PC-9 (cell line): ENCODE measurements at regions not wholly inside any gene's neighbourhood (a gene's known extent, or its start where the extent isn't known, plus 50 kb on each side); places are given as distances from the start of the nearest gene placed in this dataset.

ENCODE experiments used
- BruUV-seq: library from RNA; stranded (reverse); fragments of 400-500 nt; replicated peaks from 2 replicates; lab custom pipeline; 2021; lab: Mats Ljungman, UMichigan
- CTCF ChIA-PET: fragments of 300-600 bp; sonication (Branson Sonifier 250); formaldehyde crosslinking; loops from one replicate; lab custom pipeline; 2022; ENCODE audit warnings: antibody characterized with exemption; lab: Charles Lee
- POLR2A ChIA-PET: fragments of 300-600 bp; sonication (Branson Sonifier 250); formaldehyde crosslinking; loops from one replicate; lab custom pipeline; 2022; ENCODE audit warnings: antibody characterized with exemption; ENCODE audit not compliant: unreplicated experiment; lab: Charles Lee
- DNase-seq, 2 experiments: peaks; one replicate each; pipeline versions ENCODE4 v3.0.0 to v3.0.0-alpha.2; 2015 to 2022; ENCODE audit warnings: mixed read lengths in 1 of 2
- H2AFZ ChIP-seq: fragments of 200-600 bp; sonication (generic); 2 replicates; pipeline ENCODE4 v1.8.1; 2017; ENCODE audit warnings: antibody characterized with exemption
- H3F3A ChIP-seq: fragments of 200-600 bp; sonication (generic); 2 replicates; pipeline ENCODE4 v1.8.1; 2017; ENCODE audit warnings: antibody characterized with exemption, mild to moderate bottlenecking, low read depth; ENCODE audit not compliant: insufficient read depth
- H3K27ac ChIP-seq: fragments of 200-600 bp; sonication (generic); 2 replicates; pipeline ENCODE4 v1.6.1; 2016; ENCODE audit warnings: mixed run types
- H3K27me3 ChIP-seq: fragments of 200-600 bp; sonication (generic); 2 replicates; pipeline ENCODE4 v1.6.1; 2016; ENCODE audit warnings: low read depth, mixed run types; ENCODE audit not compliant: insufficient read depth
- H3K36me3 ChIP-seq: fragments of 200-600 bp; sonication (generic); 2 replicates; pipeline ENCODE4 v1.6.1; 2016; ENCODE audit warnings: low read depth, mixed run types
- H3K4me1 ChIP-seq: fragments of 200-600 bp; sonication (generic); replicated peaks from 2 replicates; pipeline ENCODE4 v1.6.1; 2016; ENCODE audit warnings: mixed run types; ENCODE audit not compliant: insufficient read depth
- H3K4me2 ChIP-seq: fragments of 200-600 bp; sonication (generic); 2 replicates; pipeline ENCODE4 v1.6.1; 2017; ENCODE audit warnings: mixed run types
- H3K4me3 ChIP-seq: fragments of 200-600 bp; sonication (generic); 2 replicates; pipeline ENCODE4 v1.6.1; 2016; ENCODE audit warnings: mixed run types
- H3K79me2 ChIP-seq: fragments of 200-600 bp; sonication (generic); 2 replicates; pipeline ENCODE4 v1.6.1; 2017; ENCODE audit warnings: low read depth, mixed run types
- H3K9me2 ChIP-seq: fragments of 200-600 bp; sonication (generic); 2 replicates; pipeline ENCODE4 v1.8.1; 2017; ENCODE audit warnings: mild to moderate bottlenecking; ENCODE audit not compliant: insufficient read depth
- H3K9me3 ChIP-seq: fragments of 200-600 bp; sonication (generic); 2 replicates; pipeline ENCODE4 v1.8.1; 2016; ENCODE audit warnings: low read depth; ENCODE audit not compliant: insufficient read depth
- H4K20me1 ChIP-seq: fragments of 200-600 bp; sonication (generic); 2 replicates; pipeline ENCODE4 v1.8.1; 2017; ENCODE audit not compliant: insufficient read depth
- CTCF ChIP-seq: fragments of 200-600 bp; sonication (generic); conservative IDR thresholded peaks from 2 replicates; pipeline ENCODE4 v1.6.1; 2017; ENCODE audit warnings: mixed run types, antibody characterized with exemption, mild to moderate bottlenecking, moderate library complexity
- EZH2 ChIP-seq: fragments of 200-600 bp; sonication (generic); IDR thresholded peaks from 2 replicates; pipeline ENCODE4 v1.8.0; 2017; ENCODE audit warnings: antibody characterized with exemption, low read depth
- intact Hi-C: fragments of 100-400 bp; cut with micrococcal nuclease; formaldehyde crosslinking; loops from one replicate; pipeline ENCODE4 v1.10.0; 2022; ENCODE audit not compliant: unreplicated experiment

- Histone ChIP-seq H3K4me2 (no peak overlapping the region), H3K9me2 (no peaks in the 10 kb centered on the region), H3K4me3 (no peak overlapping the region), H3F3A (peaks cover 20% of the 10 kb centered on the region; the same call in 1 of the 2 replicates), H2AFZ (no peak overlapping the region), H4K20me1 (no peaks in the 10 kb centered on the region), H3K9me3 (no peaks in the 10 kb centered on the region), H3K27me3 (peaks cover 25% of the 10 kb centered on the region), H3K27ac (no peak overlapping the region), H3K79me2 (no peaks in the 10 kb centered on the region), H3K36me3 (no peaks in the 10 kb centered on the region), H3K4me1 (peaks cover 28% of the 10 kb centered on the region)
- intact Hi-C loops: no loop called here
- no TSS peak for BruUV-seq
- no peak for DNase-seq
- TF ChIP-seq EZH2: no peak
- no peak for TF ChIP-seq CTCF
- CTCF ChIA-PET: no interaction called here
- POLR2A ChIA-PET: no interaction called here
Observed at GRCh38 chr7:156101355-156101754, 289.1 kb upstream of the SHH start.

GRCh38 chr7:156100086-156100485, 287.8 kb upstream of the SHH start:
- no TSS peak for BruUV-seq
- intact Hi-C loops: no loop called here
- no peaks in the 10 kb centered on the region for H3K9me3 ChIP-seq
- no peak overlapping the region for H3K4me2 ChIP-seq
- no peak overlapping the region for H3K4me3 ChIP-seq
- no peak for DNase-seq
- H3F3A ChIP-seq: peaks cover 20% of the 10 kb centered on the region; the same call in 1 of the 2 replicates
- no peak overlapping the region for H3K27ac ChIP-seq
- no peaks in the 10 kb centered on the region for H3K79me2 ChIP-seq
- no peaks in the 10 kb centered on the region for H3K36me3 ChIP-seq
- no peaks in the 10 kb centered on the region for H4K20me1 ChIP-seq
- H2AFZ ChIP-seq: no peak overlapping the region
- H3K27me3 ChIP-seq: peaks cover 18% of the 10 kb centered on the region
- POLR2A ChIA-PET: no interaction called here
- H3K4me1 ChIP-seq: peaks cover 18% of the 10 kb centered on the region
- H3K9me2 ChIP-seq: no peaks in the 10 kb centered on the region
- CTCF ChIA-PET: no interaction called here
- TF ChIP-seq EZH2 (no peak), CTCF (no peak)

GRCh38 chr7:156099085-156099484, 286.8 kb upstream of the SHH start:
- Histone ChIP-seq H3K36me3 (no peaks in the 10 kb centered on the region), H3K4me2 (no peak overlapping the region), H4K20me1 (no peaks in the 10 kb centered on the region), H3K4me1 (peaks cover 23% of the 10 kb centered on the region), H3K27ac (no peak overlapping the region), H3K79me2 (no peaks in the 10 kb centered on the region), H3K27me3 (peaks cover 8% of the 10 kb centered on the region), H3K9me3 (no peaks in the 10 kb centered on the region), H3K9me2 (no peaks in the 10 kb centered on the region), H2AFZ (no peak overlapping the region), H3K4me3 (no peak overlapping the region), H3F3A (peaks cover 20% of the 10 kb centered on the region; the same call in 1 of the 2 replicates)
- no TSS peak for BruUV-seq
- no peak for DNase-seq
- no peak for TF ChIP-seq EZH2
- TF ChIP-seq CTCF: no peak
- intact Hi-C loops: no loop called here
- CTCF ChIA-PET: no interaction called here
- POLR2A ChIA-PET: no interaction called here
